Loucy (cell line): ENCODE measurements at regions not wholly inside any gene's neighbourhood (a gene's known extent, or its start where the extent isn't known, plus 50 kb on each side); places are given as distances from the start of the nearest gene placed in this dataset.
"Not testable (repeated sequence)": the region's sequence is repeated elsewhere in the genome, so short reads cannot be mapped to it uniquely, and the experiment has no call there.

ENCODE experiments used
- H2AFZ ChIP-seq: fragments of 200-600 bp; sonication (generic); 2 replicates; pipeline ENCODE4 v1.6.0; 2016; ENCODE audit warnings: antibody characterized with exemption, mild to moderate bottlenecking, low read length, moderate library complexity
- H3F3A ChIP-seq: fragments of 200-600 bp; 2 replicates; pipeline ENCODE4 v1.6.0; 2016; ENCODE audit warnings: antibody characterized with exemption, low read depth, mild to moderate bottlenecking
- H3K27me3 ChIP-seq: fragments of 200-600 bp; sonication (generic); 2 replicates; pipeline ENCODE4 v1.6.1; 2014; ENCODE audit warnings: low read length, mild to moderate bottlenecking; ENCODE audit not compliant: insufficient read depth, poor library complexity, severe bottlenecking
- H3K36me3 ChIP-seq: fragments of 200-600 bp; sonication (generic); 2 replicates; pipeline ENCODE4 v1.6.1; 2016; ENCODE audit warnings: low read length; ENCODE audit not compliant: insufficient read depth
- H3K4me1 ChIP-seq: fragments of 200-600 bp; sonication (generic); 2 replicates; pipeline ENCODE4 v1.5.1; 2014; ENCODE audit warnings: low read length, mild to moderate bottlenecking; ENCODE audit not compliant: insufficient read depth, poor library complexity, severe bottlenecking
- H3K4me2 ChIP-seq: fragments of 200-600 bp; sonication (generic); 2 replicates; pipeline ENCODE4 v1.6.0; 2014; ENCODE audit warnings: antibody characterized with exemption, low read length, low read depth, mild to moderate bottlenecking; ENCODE audit not compliant: poor library complexity, severe bottlenecking
- H3K4me3 ChIP-seq: fragments of 200-600 bp; sonication (generic); 2 replicates; pipeline ENCODE4 v1.5.1; 2014; ENCODE audit warnings: low read length, mild to moderate bottlenecking, mixed read lengths; ENCODE audit not compliant: poor library complexity, severe bottlenecking
- H3K79me2 ChIP-seq: fragments of 200-600 bp; sonication (generic); 2 replicates; pipeline ENCODE4 v1.6.1; 2014; ENCODE audit warnings: low read length; ENCODE audit not compliant: insufficient read depth
- H3K9ac ChIP-seq: fragments of 200-600 bp; sonication (generic); 2 replicates; pipeline ENCODE4 v1.6.0; 2014; ENCODE audit warnings: mild to moderate bottlenecking, low read depth, low read length, moderate library complexity; ENCODE audit not compliant: poor library complexity, severe bottlenecking
- H3K9me2 ChIP-seq: fragments of 200-600 bp; sonication (generic); replicated peaks from 2 replicates; pipeline ENCODE4 v1.6.1; 2016; ENCODE audit warnings: low read depth, low read length, mixed read lengths
- H3K9me3 ChIP-seq: fragments of 200-600 bp; sonication (generic); 2 replicates; pipeline ENCODE4 v1.6.1; 2014; ENCODE audit warnings: mild to moderate bottlenecking, antibody characterized with exemption, low read length, low read depth; ENCODE audit not compliant: insufficient read depth
- H4K20me1 ChIP-seq: fragments of 200-600 bp; sonication (generic); 2 replicates; pipeline ENCODE4 v1.6.0; 2014; ENCODE audit warnings: antibody characterized with exemption, low read length, mild to moderate bottlenecking; ENCODE audit not compliant: insufficient read depth, poor library complexity, severe bottlenecking
- EZH2phosphoT487 ChIP-seq: fragments of 200-600 bp; IDR thresholded peaks from 2 replicates; pipeline ENCODE4 v1.6.1; 2018; ENCODE audit warnings: antibody characterized with exemption, mild to moderate bottlenecking, moderate library complexity, borderline replicate concordance
- TF ChIP-seq, protein P1 (sequence below): fragments of 200-600 bp; sonication (generic); conservative IDR thresholded peaks from 2 replicates; pipeline ENCODE4 v1.5.1; 2014; ENCODE audit warnings: mild to moderate bottlenecking, antibody characterized with exemption, low read length

- no peak for TF ChIP-seq EZH2phosphoT487
- TF ChIP-seq, protein P1, sequence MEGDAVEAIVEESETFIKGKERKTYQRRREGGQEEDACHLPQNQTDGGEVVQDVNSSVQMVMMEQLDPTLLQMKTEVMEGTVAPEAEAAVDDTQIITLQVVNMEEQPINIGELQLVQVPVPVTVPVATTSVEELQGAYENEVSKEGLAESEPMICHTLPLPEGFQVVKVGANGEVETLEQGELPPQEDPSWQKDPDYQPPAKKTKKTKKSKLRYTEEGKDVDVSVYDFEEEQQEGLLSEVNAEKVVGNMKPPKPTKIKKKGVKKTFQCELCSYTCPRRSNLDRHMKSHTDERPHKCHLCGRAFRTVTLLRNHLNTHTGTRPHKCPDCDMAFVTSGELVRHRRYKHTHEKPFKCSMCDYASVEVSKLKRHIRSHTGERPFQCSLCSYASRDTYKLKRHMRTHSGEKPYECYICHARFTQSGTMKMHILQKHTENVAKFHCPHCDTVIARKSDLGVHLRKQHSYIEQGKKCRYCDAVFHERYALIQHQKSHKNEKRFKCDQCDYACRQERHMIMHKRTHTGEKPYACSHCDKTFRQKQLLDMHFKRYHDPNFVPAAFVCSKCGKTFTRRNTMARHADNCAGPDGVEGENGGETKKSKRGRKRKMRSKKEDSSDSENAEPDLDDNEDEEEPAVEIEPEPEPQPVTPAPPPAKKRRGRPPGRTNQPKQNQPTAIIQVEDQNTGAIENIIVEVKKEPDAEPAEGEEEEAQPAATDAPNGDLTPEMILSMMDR: no peak
- Histone ChIP-seq H3K79me2 (no peaks in the 10 kb centered on the region), H4K20me1 (no peaks in the 10 kb centered on the region), H3K4me2 (no peak overlapping the region), H3K36me3 (no peaks in the 10 kb centered on the region), H2AFZ (no peak overlapping the region), H3K9me2 (no peaks in the 10 kb centered on the region), H3K9me3 (no peaks in the 10 kb centered on the region), H3K4me1 (peaks cover 7% of the 10 kb centered on the region), H3F3A (no peaks in the 10 kb centered on the region), H3K27me3 (no peaks in the 10 kb centered on the region), H3K9ac (no peak overlapping the region), H3K4me3 (no peak overlapping the region)
Observed at GRCh38 chr2:12467303-12467702, 249.4 kb upstream of the TRIB2 start.

DNA sequence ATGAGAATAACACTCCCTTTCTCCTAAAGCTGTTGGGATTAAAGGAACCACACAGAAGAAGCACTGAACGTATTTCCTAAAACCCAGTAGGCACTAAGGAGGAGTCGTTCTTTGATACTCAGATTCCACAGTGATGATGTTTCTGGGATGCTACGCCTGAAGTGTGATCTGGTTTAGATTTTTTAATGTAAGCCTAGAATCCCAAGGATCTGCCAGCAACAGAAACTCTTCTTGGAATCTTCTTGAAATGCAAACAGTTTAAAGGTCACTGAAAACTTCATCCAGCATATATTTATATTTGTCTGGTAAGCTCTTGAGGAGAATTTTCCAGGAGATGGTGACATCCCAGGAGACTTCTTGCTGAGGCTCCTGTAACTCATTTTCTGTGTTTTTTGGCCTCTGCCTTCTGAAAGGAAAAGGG, 247.6 kb upstream of the TRIB2 start:
- no peaks in the 10 kb centered on the region; the same call in 1 of the 2 replicates for H3K9me3 ChIP-seq
- no peak overlapping the region for H2AFZ ChIP-seq
- no peaks in the 10 kb centered on the region for H3K9me2 ChIP-seq
- H3K27me3 ChIP-seq: no peaks in the 10 kb centered on the region
- TF ChIP-seq, protein P1: no peak
- no peak for TF ChIP-seq EZH2phosphoT487
- peaks cover 7% of the 10 kb centered on the region for H3K4me1 ChIP-seq
- no peaks in the 10 kb centered on the region for H3K36me3 ChIP-seq
- no peaks in the 10 kb centered on the region for H4K20me1 ChIP-seq
- no peak overlapping the region for H3K4me3 ChIP-seq
- no peaks in the 10 kb centered on the region for H3F3A ChIP-seq
- no peak overlapping the region for H3K4me2 ChIP-seq
- no peaks in the 10 kb centered on the region for H3K79me2 ChIP-seq
- H3K9ac ChIP-seq: no peak overlapping the region

DNA sequence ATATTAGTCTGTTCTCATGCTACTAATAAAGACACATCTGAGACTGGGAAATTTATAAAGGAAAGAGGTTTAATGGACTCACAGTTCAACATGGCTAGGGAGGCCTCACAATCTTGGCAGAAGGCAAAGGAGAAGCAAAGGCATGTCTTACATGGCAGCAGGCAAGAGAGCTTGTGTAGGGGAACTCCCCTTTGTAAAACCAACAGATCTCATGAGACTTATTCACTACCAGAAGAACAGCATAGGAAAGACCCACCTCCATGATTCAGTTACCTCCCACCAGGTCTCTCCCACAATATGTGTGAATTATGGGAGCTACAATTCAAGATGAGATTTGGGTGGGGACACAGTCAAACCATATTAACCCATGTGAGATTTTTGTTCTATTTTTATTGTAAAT, 244.5 kb upstream of the TRIB2 start:
- H3K9ac ChIP-seq, H3K36me3 ChIP-seq, H3F3A ChIP-seq, H3K9me2 ChIP-seq, H3K79me2 ChIP-seq, H2AFZ ChIP-seq, H3K4me1 ChIP-seq, H4K20me1 ChIP-seq, H3K27me3 ChIP-seq, H3K4me2 ChIP-seq, H3K9me3 ChIP-seq, H3K4me3 ChIP-seq: not testable (repeated sequence)

GRCh38 chr2:12478151-12479064, 238.3 kb upstream of the TRIB2 start:
- Histone ChIP-seq H3F3A (no peaks in the 10 kb centered on the region), H3K4me2 (no peak overlapping the region), H3K9me2 (no peaks in the 10 kb centered on the region)

More at GRCh38 chr2:12478151-12479064, 238.3 kb upstream of the TRIB2 start:
- no peaks in the 10 kb centered on the region for H3K79me2 ChIP-seq
- no peaks in the 10 kb centered on the region for H3K27me3 ChIP-seq
- H3K9me3 ChIP-seq: no peaks in the 10 kb centered on the region
- no peak overlapping the region for H3K9ac ChIP-seq
- H2AFZ ChIP-seq: no peak overlapping the region
- TF ChIP-seq, protein P1: no peak
- TF ChIP-seq EZH2phosphoT487: no peak
- no peaks in the 10 kb centered on the region for H3K36me3 ChIP-seq
- H4K20me1 ChIP-seq: no peaks in the 10 kb centered on the region
- H3K4me1 ChIP-seq: no peaks in the 10 kb centered on the region
- H3K4me3 ChIP-seq: no peak overlapping the region
